ENCODE measurements at regions not wholly inside any gene's neighbourhood (a gene's known extent, or its start where the extent isn't known, plus 50 kb on each side); places are given as distances from the start of the nearest gene placed in this dataset.
"Not testable (repeated sequence)": the region's sequence is repeated elsewhere in the genome, so short reads cannot be mapped to it uniquely, and the experiment has no call there.

- BruUV-seq (replicated peaks): no TSS peak
- H3K4me1 Mint-ChIP-seq (ENCODE audit: low read depth, unreplicated experiment): no peaks in the 10 kb centered on the region
- H3K4me3 Mint-ChIP-seq (ENCODE audit: low read depth, unreplicated experiment): no peak overlapping the region
- no peak for TF ChIP-seq CTCF (IDR thresholded peaks at IDR 0.05; ENCODE audit: unreplicated experiment)
- intact Hi-C loops (cut with micrococcal nuclease; ENCODE audit: unreplicated experiment): no loop called here
- no peak overlapping the region for H3K27ac Mint-ChIP-seq (ENCODE audit: unreplicated experiment)
- H3K36me3 Mint-ChIP-seq (ENCODE audit: insufficient read depth, unreplicated experiment): no peaks in the 10 kb centered on the region
- DNase-seq: no peak
- no peaks in the 10 kb centered on the region for H3K27me3 Mint-ChIP-seq (ENCODE audit: unreplicated experiment)
- H3K9me3 Mint-ChIP-seq (ENCODE audit: low read depth, unreplicated experiment): peaks cover 4% of the 10 kb centered on the region
- CTCF ChIA-PET: interaction anchor here (0.9 kb wide), 1 partner anchor 13 kb away, joined by 3 read pairs; no protein-coding TSS in a partner anchor
These were observed 105.2 kb upstream of the STX18 start for GRCh38 chr4:4647041-4647440.

- TF ChIP-seq CTCF (IDR thresholded peaks at IDR 0.05; ENCODE audit: unreplicated experiment): no peak
- no peak overlapping the region for H3K4me3 Mint-ChIP-seq (ENCODE audit: low read depth, unreplicated experiment)
- H3K27ac Mint-ChIP-seq (ENCODE audit: unreplicated experiment): no peak overlapping the region
- peaks cover 4% of the 10 kb centered on the region for H3K9me3 Mint-ChIP-seq (ENCODE audit: low read depth, unreplicated experiment)
- no peaks in the 10 kb centered on the region for H3K4me1 Mint-ChIP-seq (ENCODE audit: low read depth, unreplicated experiment)
- no peaks in the 10 kb centered on the region for H3K27me3 Mint-ChIP-seq (ENCODE audit: unreplicated experiment)
- intact Hi-C loops (cut with micrococcal nuclease; ENCODE audit: unreplicated experiment): no loop called here
- BruUV-seq (replicated peaks): no TSS peak
- DNase-seq: no peak
- no peaks in the 10 kb centered on the region for H3K36me3 Mint-ChIP-seq (ENCODE audit: insufficient read depth, unreplicated experiment)
- CTCF ChIA-PET: no interaction called here
These were observed 103.9 kb upstream of the STX18 start for GRCh38 chr4:4645743-4646142.

GRCh38 chr4:4644277-4644676 is 102.4 kb upstream of the STX18 start:
- H3K27me3 Mint-ChIP-seq (ENCODE audit: unreplicated experiment); DNase-seq; H3K4me3 Mint-ChIP-seq (ENCODE audit: low read depth, unreplicated experiment); BruUV-seq (replicated peaks); H3K36me3 Mint-ChIP-seq (ENCODE audit: insufficient read depth, unreplicated experiment); H3K4me1 Mint-ChIP-seq (ENCODE audit: low read depth, unreplicated experiment); intact Hi-C loops (cut with micrococcal nuclease; ENCODE audit: unreplicated experiment); H3K27ac Mint-ChIP-seq (ENCODE audit: unreplicated experiment); H3K9me3 Mint-ChIP-seq (ENCODE audit: low read depth, unreplicated experiment): not testable (repeated sequence)
- CTCF ChIA-PET: interaction anchor here (0.6 kb wide), 1 partner anchor 1930 kb away, joined by 3 read pairs; no protein-coding TSS in a partner anchor

GRCh38 chr4:4643743-4644142 is 101.9 kb upstream of the STX18 start:
- H3K27ac Mint-ChIP-seq (ENCODE audit: unreplicated experiment); BruUV-seq (replicated peaks); H3K27me3 Mint-ChIP-seq (ENCODE audit: unreplicated experiment); DNase-seq; H3K4me1 Mint-ChIP-seq (ENCODE audit: low read depth, unreplicated experiment); intact Hi-C loops (cut with micrococcal nuclease; ENCODE audit: unreplicated experiment); H3K9me3 Mint-ChIP-seq (ENCODE audit: low read depth, unreplicated experiment); H3K4me3 Mint-ChIP-seq (ENCODE audit: low read depth, unreplicated experiment); H3K36me3 Mint-ChIP-seq (ENCODE audit: insufficient read depth, unreplicated experiment): not testable (repeated sequence)
- CTCF ChIA-PET: interaction anchor here (0.6 kb wide), 1 partner anchor 1931 kb away, joined by 3 read pairs; no protein-coding TSS in a partner anchor

GRCh38 chr4:4643306-4643705 is 101.5 kb upstream of the STX18 start:
- Mint-ChIP-seq H3K4me3 (ENCODE audit: low read depth, unreplicated experiment) (no peak overlapping the region), H3K36me3 (ENCODE audit: insufficient read depth, unreplicated experiment) (no peaks in the 10 kb centered on the region), H3K9me3 (ENCODE audit: low read depth, unreplicated experiment) (no peaks in the 10 kb centered on the region), H3K27me3 (ENCODE audit: unreplicated experiment) (no peaks in the 10 kb centered on the region), H3K27ac (ENCODE audit: unreplicated experiment) (no peak overlapping the region), H3K4me1 (ENCODE audit: low read depth, unreplicated experiment) (no peaks in the 10 kb centered on the region)
- no peak for DNase-seq
- no peak for TF ChIP-seq CTCF (IDR thresholded peaks at IDR 0.05; ENCODE audit: unreplicated experiment)
- CTCF ChIA-PET: no interaction called here
- BruUV-seq (replicated peaks): no TSS peak
- intact Hi-C loops (cut with micrococcal nuclease; ENCODE audit: unreplicated experiment): no loop called here
